Keratinocyte (primary cell): ENCODE measurements at regions not wholly inside any gene's neighbourhood (a gene's known extent, or its start where the extent isn't known, plus 50 kb on each side); places are given as distances from the start of the nearest gene placed in this dataset.

Experiments used
- DNase-seq: peaks from one replicate; pipeline ENCODE4 v3.0.0-alpha.2; 2011; ENCODE audit warnings: low read depth, missing footprints, low spot score
- FAIRE-seq: peaks from 2 replicates; lab custom pipeline; 2011; peaks lifted over from hg19 to GRCh38; lab: Jason Lieb, UNC
- H2AFZ ChIP-seq: 2 replicates; pipeline ENCODE4 v1.6.0; 2012; ENCODE audit warnings: low read length, control low read depth, inconsistent platforms; ENCODE audit not compliant: control insufficient read depth
- H3K27ac ChIP-seq: 2 replicates; pipeline ENCODE4 v1.5.1; 2011; ENCODE audit warnings: low read length; ENCODE audit not compliant: control insufficient read depth, insufficient read depth
- H3K27me3 ChIP-seq: 3 replicates; pipeline ENCODE4 v1.6.0; 2011; ENCODE audit warnings: low read length; ENCODE audit not compliant: control insufficient read depth, insufficient read depth; ENCODE audit errors: extremely low read depth
- H3K36me3 ChIP-seq, 2 experiments: 2 replicates in 1 of 2; 3 replicates in 1 of 2; pipeline ENCODE4 v1.5.1; 2011; ENCODE audit warnings: low read length in 2 of 2, mild to moderate bottlenecking in 1 of 2; ENCODE audit not compliant: control insufficient read depth in 2 of 2, insufficient read depth in 2 of 2; ENCODE audit errors: extremely low read depth in 1 of 2
- H3K4me1 ChIP-seq: 3 replicates; pipeline ENCODE4 v1.5.1; 2011; ENCODE audit warnings: low read length; ENCODE audit not compliant: control insufficient read depth, insufficient read depth; ENCODE audit errors: extremely low read depth
- H3K4me2 ChIP-seq: 3 replicates; pipeline ENCODE4 v1.6.0; 2011; ENCODE audit warnings: low read depth, low read length; ENCODE audit not compliant: control insufficient read depth, insufficient read depth; ENCODE audit errors: extremely low read depth
- H3K4me3 ChIP-seq, 3 experiments: fragments of 200-600 bp in 1 of 3; sonication (generic) in 1 of 3; 2 replicates in 2 of 3; 3 replicates in 1 of 3; pipeline ENCODE4 v1.5.1; 2011 to 2016; ENCODE audit warnings: low read length in 3 of 3, mild to moderate bottlenecking in 3 of 3, control low read depth in 2 of 3, inconsistent platforms in 1 of 3, low read depth in 1 of 3, mixed read lengths in 1 of 3, mixed run types in 1 of 3, moderate library complexity in 1 of 3; ENCODE audit not compliant: control insufficient read depth in 2 of 3, insufficient read depth in 2 of 3; ENCODE audit errors: extremely low read depth in 1 of 3
- H3K79me2 ChIP-seq: 2 replicates; pipeline ENCODE4 v1.6.0; 2012; ENCODE audit warnings: low read length; ENCODE audit not compliant: control insufficient read depth, insufficient read depth
- H3K9ac ChIP-seq: 3 replicates; pipeline ENCODE4 v1.6.0; 2011; ENCODE audit warnings: low read length; ENCODE audit not compliant: control insufficient read depth, insufficient read depth; ENCODE audit errors: extremely low read depth
- H3K9me1 ChIP-seq: 3 replicates; pipeline ENCODE4 v1.6.0; 2011; ENCODE audit warnings: low read length; ENCODE audit not compliant: control insufficient read depth, insufficient read depth; ENCODE audit errors: extremely low read depth
- H3K9me3 ChIP-seq: 2 replicates; pipeline ENCODE4 v1.5.1; 2012; ENCODE audit warnings: low read depth, low read length; ENCODE audit not compliant: control insufficient read depth
- H4K20me1 ChIP-seq: 3 replicates; pipeline ENCODE4 v1.6.0; 2011; ENCODE audit warnings: low read length; ENCODE audit not compliant: control insufficient read depth, insufficient read depth; ENCODE audit errors: extremely low read depth
- EZH2 ChIP-seq: IDR thresholded peaks from one replicate; pipeline ENCODE4 v1.6.1; 2012; ENCODE audit warnings: inconsistent platforms, mild to moderate bottlenecking, low read length, moderate library complexity
- dilution Hi-C: fragments of 300-500 bp; cut with MboI; formaldehyde crosslinking; loops from one replicate; pipeline ENCODE4 v1.7.0; 2020; ENCODE audit warnings: low sequenced_read_pairs; ENCODE audit not compliant: extremely low pct_ligation_motif_present
- TF ChIP-seq, protein P1 (sequence below), 3 experiments: IDR thresholded peaks in 1 of 3; conservative IDR thresholded peaks in 1 of 3; optimal IDR thresholded peaks in 1 of 3; 2 replicates in 2 of 3; 3 replicates in 1 of 3; pipeline versions ENCODE3 to v1.5.1; 2011; ENCODE audit warnings: low read length in 3 of 3, mild to moderate bottlenecking in 3 of 3, moderate library complexity in 2 of 3, control low read depth in 1 of 3, inconsistent platforms in 1 of 3; ENCODE audit not compliant: insufficient read depth in 2 of 3; ENCODE audit errors: extremely low read depth in 1 of 3

- Histone ChIP-seq H3K9me1 (no peaks in the 10 kb centered on the region), H3K27me3 (no peaks in the 10 kb centered on the region), H3K9ac (no peak overlapping the region), H3K79me2 (no peaks in the 10 kb centered on the region), H3K9me3 (peaks cover 12% of the 10 kb centered on the region), H3K27ac (no peak overlapping the region), H3K4me2 (no peak overlapping the region), H4K20me1 (no peaks in the 10 kb centered on the region), H3K36me3 (no peaks in the 10 kb centered on the region), H3K4me1 (no peaks in the 10 kb centered on the region), H2AFZ (no peak overlapping the region), H3K4me3 (no peak overlapping the region)
- dilution Hi-C loops, result no loop called here
- no peak for TF ChIP-seq EZH2
- TF ChIP-seq, protein P1, sequence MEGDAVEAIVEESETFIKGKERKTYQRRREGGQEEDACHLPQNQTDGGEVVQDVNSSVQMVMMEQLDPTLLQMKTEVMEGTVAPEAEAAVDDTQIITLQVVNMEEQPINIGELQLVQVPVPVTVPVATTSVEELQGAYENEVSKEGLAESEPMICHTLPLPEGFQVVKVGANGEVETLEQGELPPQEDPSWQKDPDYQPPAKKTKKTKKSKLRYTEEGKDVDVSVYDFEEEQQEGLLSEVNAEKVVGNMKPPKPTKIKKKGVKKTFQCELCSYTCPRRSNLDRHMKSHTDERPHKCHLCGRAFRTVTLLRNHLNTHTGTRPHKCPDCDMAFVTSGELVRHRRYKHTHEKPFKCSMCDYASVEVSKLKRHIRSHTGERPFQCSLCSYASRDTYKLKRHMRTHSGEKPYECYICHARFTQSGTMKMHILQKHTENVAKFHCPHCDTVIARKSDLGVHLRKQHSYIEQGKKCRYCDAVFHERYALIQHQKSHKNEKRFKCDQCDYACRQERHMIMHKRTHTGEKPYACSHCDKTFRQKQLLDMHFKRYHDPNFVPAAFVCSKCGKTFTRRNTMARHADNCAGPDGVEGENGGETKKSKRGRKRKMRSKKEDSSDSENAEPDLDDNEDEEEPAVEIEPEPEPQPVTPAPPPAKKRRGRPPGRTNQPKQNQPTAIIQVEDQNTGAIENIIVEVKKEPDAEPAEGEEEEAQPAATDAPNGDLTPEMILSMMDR (optimal IDR thresholded peaks at IDR 0.05 in 1 of 3, IDR thresholded peaks at IDR 0.05 in 1 of 3, conservative IDR thresholded peaks at IDR 0.05 in 1 of 3; ENCODE audit: extremely low read depth in 1 of 3, insufficient read depth in 2 of 3, low read length in 3 of 3), result no peak
- no peak for FAIRE-seq
- no peak for DNase-seq
Observed at GRCh38 chr5:179436321-179437122, 91.3 kb upstream of the ADAMTS2 start.

DNA sequence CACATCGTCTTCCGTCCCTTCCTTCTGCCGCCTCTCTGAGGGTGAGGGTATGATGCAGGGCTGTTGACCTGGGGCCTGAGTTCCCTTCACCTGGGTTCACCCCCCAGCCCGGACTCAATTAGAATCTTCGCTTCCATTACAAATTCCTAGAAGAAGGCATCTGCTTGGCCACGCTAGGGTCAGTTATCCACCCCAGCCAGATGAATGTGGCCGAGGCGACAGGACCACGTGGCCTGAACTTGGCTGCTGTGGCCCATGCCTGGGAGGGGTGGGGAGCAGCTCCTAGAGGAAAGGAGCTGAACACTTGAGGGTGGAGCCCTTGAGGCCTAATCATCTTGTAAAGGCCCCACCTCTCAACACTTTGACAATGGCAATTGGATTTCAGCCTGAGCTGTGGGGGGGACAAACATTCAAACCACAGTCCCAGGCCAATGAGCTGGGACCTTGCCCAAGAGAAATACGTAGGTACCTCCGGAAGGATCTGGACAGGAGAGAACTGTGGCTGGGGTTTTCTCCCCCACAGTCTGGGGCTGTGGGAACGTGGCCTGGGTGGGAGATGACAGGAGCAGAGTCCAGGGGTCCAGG is 90.6 kb upstream of the ADAMTS2 start:
- H3K36me3 ChIP-seq, result no peaks in the 10 kb centered on the region
- H3K4me1 ChIP-seq, result no peaks in the 10 kb centered on the region
- no peak for DNase-seq
- FAIRE-seq, result no peak
- H3K4me3 ChIP-seq, result no peak overlapping the region
- dilution Hi-C loops, result no loop called here
- H3K27ac ChIP-seq, result no peak overlapping the region
- TF ChIP-seq, protein P1 (optimal IDR thresholded peaks at IDR 0.05 in 1 of 3, IDR thresholded peaks at IDR 0.05 in 1 of 3, conservative IDR thresholded peaks at IDR 0.05 in 1 of 3; ENCODE audit: extremely low read depth in 1 of 3, insufficient read depth in 2 of 3, low read length in 3 of 3), result no peak
- no peak for TF ChIP-seq EZH2
- H2AFZ ChIP-seq, result no peak overlapping the region
- no peaks in the 10 kb centered on the region for H3K27me3 ChIP-seq
- no peak overlapping the region for H3K9ac ChIP-seq
- no peaks in the 10 kb centered on the region for H3K79me2 ChIP-seq
- no peak overlapping the region for H3K4me2 ChIP-seq
- no peaks in the 10 kb centered on the region for H4K20me1 ChIP-seq
- peaks cover 11% of the 10 kb centered on the region for H3K9me3 ChIP-seq
- no peaks in the 10 kb centered on the region for H3K9me1 ChIP-seq
